HG02973 (cell line): ENCODE measurements at regions not wholly inside any gene's neighbourhood (a gene's known extent, or its start where the extent isn't known, plus 50 kb on each side); places are given as distances from the start of the nearest gene placed in this dataset.
A peak's percentile ranks its signal among the peaks of the same experiment; 100 is the strongest.

Experiments
- ATAC-seq: cut with Tn5 transposase; IDR thresholded peaks from one replicate; pipeline ENCODE4 v1.9.1; 2021; ENCODE audit warnings: moderate library complexity; ENCODE audit not compliant: unreplicated experiment

- no peak for ATAC-seq
Observed at GRCh38 chr17:77867976-77868713, 90.4 kb upstream of the TNRC6C start.

GRCh38 chr17:77869041-77869599 lies 89.4 kb upstream of the TNRC6C start:
- no peak for ATAC-seq

- peak; percentile 79 for ATAC-seq
Observed at GRCh38 chr17:77869665-77870132, 88.8 kb upstream of the TNRC6C start.

- ATAC-seq = no peak
Observed at GRCh38 chr17:77872199-77872598, 86.3 kb upstream of the TNRC6C start.

GRCh38 chr17:77872714-77873499 lies 85.6 kb upstream of the TNRC6C start:
- ATAC-seq = no peak

- ATAC-seq = no peak
Observed at GRCh38 chr17:77873500-77874302, 84.8 kb upstream of the TNRC6C start.

GRCh38 chr17:77874303-77875050 lies 84.0 kb upstream of the TNRC6C start:
- ATAC-seq = no peak

- ATAC-seq = no peak
Observed at GRCh38 chr17:77875051-77875780, 83.3 kb upstream of the TNRC6C start.

- ATAC-seq = no peak
Observed at GRCh38 chr17:77875881-77876509, 82.5 kb upstream of the TNRC6C start.

- no peak for ATAC-seq
Observed at GRCh38 chr17:77877036-77877435, 81.5 kb upstream of the TNRC6C start.

GRCh38 chr17:77877646-77878355 lies 80.7 kb upstream of the TNRC6C start:
- ATAC-seq = no peak

- no peak for ATAC-seq
Observed at GRCh38 chr17:77879226-77879895, 79.1 kb upstream of the TNRC6C start.

GRCh38 chr17:77879896-77880280 lies 78.6 kb upstream of the TNRC6C start:
- no peak for ATAC-seq

GRCh38 chr17:77880711-77881450 lies 77.6 kb upstream of the TNRC6C start:
- ATAC-seq = no peak

- ATAC-seq = peak; percentile 80
Observed at GRCh38 chr17:77881545-77881944, 77.0 kb upstream of the TNRC6C start.

- no peak for ATAC-seq
Observed at GRCh38 chr17:77882040-77882439, 76.5 kb upstream of the TNRC6C start.

- no peak for ATAC-seq
Observed at GRCh38 chr17:77882481-77883212, 75.9 kb upstream of the TNRC6C start.
